Thoracic aorta (tissue), 2 donors: ENCODE measurements at regions not wholly inside any gene's neighbourhood (a gene's known extent, or its start where the extent isn't known, plus 50 kb on each side); places are given as distances from the start of the nearest gene placed in this dataset.

Source experiments
- ATAC-seq: fragments of 150-250 bp; one replicate; pipeline ENCODE4 v1.8.0; 2017; ENCODE audit warnings: low read depth; ENCODE audit not compliant: insufficient number of reproducible peaks, low FRiP score
- DNase-seq: peaks from one replicate; pipeline ENCODE4 v3.0.0-alpha.2; 2020; ENCODE audit warnings: low spot score
- H3K27ac ChIP-seq, 2 donors: fragments of 200-600 bp; sonication (generic); 1 replicate in 1 of 2; 2 replicates in 1 of 2; pipeline ENCODE4 v1.5.1; 2016; ENCODE audit warnings: mild to moderate bottlenecking in 2 of 2, moderate library complexity in 2 of 2
- H3K27me3 ChIP-seq: fragments of 200-600 bp; sonication (generic); replicated peaks from 2 replicates; pipeline ENCODE4 v1.6.0; 2016; ENCODE audit warnings: mild to moderate bottlenecking; ENCODE audit not compliant: insufficient read depth
- H3K36me3 ChIP-seq: fragments of 200-600 bp; sonication (generic); one replicate; pipeline ENCODE4 v1.5.1; 2016
- H3K4me1 ChIP-seq, 2 donors: fragments of 200-600 bp; sonication (generic); 1 replicate in 1 of 2; 2 replicates in 1 of 2; pipeline versions ENCODE4 v1.5.1 to v1.6.0; 2016; ENCODE audit warnings: low read depth in 2 of 2, mild to moderate bottlenecking in 1 of 2; ENCODE audit not compliant: control insufficient read depth in 1 of 2
- H3K4me3 ChIP-seq: fragments of 200-600 bp; sonication (generic); 2 replicates; pipeline ENCODE4 v1.5.1; 2016; ENCODE audit warnings: mild to moderate bottlenecking
- H3K9me3 ChIP-seq: fragments of 200-600 bp; sonication (generic); 2 replicates; pipeline ENCODE4 v1.5.1; 2016
- CTCF ChIP-seq: fragments of 200-600 bp; sonication (generic); IDR thresholded peaks from one replicate; pipeline ENCODE4 v1.5.1; 2019; ENCODE audit warnings: antibody characterized with exemption

DNA sequence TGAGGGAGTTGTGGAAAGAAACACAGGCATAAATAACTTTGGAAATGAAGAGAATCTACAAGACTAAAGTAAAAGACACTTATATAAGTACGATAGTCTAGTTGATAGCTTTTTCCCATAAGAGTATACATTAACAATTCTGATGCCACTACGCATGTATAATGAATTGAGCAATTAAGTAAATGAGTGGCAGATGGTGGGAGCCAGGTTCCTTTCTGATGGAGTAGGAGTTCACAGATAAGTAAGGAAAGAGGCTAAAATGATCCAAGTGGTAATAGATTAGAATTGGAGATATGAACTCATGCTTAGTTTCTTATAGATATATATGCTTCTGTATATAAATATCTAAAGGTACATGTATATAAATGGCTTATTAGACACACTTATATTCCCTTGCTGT lies 368.3 kb downstream of the FAM181B start:
- Histone ChIP-seq H3K4me1 (no peaks in the 10 kb centered on the region), H3K27ac (no peak overlapping the region), H3K4me3 (no peak overlapping the region), H3K27me3 (no peaks in the 10 kb centered on the region), H3K9me3 (no peaks in the 10 kb centered on the region), H3K36me3 (no peaks in the 10 kb centered on the region)
- TF ChIP-seq CTCF = no peak
- DNase-seq (no peak), ATAC-seq (no peak)

- H3K27me3 ChIP-seq = no peaks in the 10 kb centered on the region
- H3K4me3 ChIP-seq = no peak overlapping the region
- H3K36me3 ChIP-seq = no peaks in the 10 kb centered on the region
- TF ChIP-seq CTCF = no peak
- DNase-seq (no peak), ATAC-seq (no peak)
- H3K9me3 ChIP-seq = no peaks in the 10 kb centered on the region
- no peak overlapping the region for H3K27ac ChIP-seq
- no peaks in the 10 kb centered on the region for H3K4me1 ChIP-seq
Observed at GRCh38 chr11:82356316-82356715, 377.3 kb downstream of the FAM181B start.

- Histone ChIP-seq H3K36me3 (no peaks in the 10 kb centered on the region), H3K4me3 (no peak overlapping the region), H3K27ac (no peak overlapping the region), H3K27me3 (no peaks in the 10 kb centered on the region), H3K9me3 (no peaks in the 10 kb centered on the region), H3K4me1 (no peaks in the 10 kb centered on the region)
- no peak for DNase-seq
- no peak for ATAC-seq
- TF ChIP-seq CTCF = no peak
Observed at GRCh38 chr11:82355313-82355823, 378.3 kb downstream of the FAM181B start.

DNA sequence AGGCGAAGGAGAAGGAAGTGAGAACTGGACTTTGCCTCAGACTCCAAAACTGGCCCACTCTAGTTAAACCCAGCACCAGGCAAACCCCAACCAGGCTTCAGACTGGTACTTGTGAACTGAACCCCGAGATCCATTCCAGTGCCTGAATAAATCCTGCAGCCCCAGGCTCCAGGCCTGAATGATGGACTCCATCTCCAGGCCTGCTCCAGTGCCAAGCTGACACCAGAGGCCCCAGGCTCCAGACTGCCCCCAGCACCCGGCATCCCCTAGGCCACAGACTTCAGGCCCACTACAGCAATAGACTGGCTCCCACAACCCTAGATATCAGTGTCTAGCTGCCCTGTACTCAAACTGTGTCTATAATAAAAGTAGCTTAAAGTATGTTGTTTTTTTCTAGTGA lies 406.8 kb downstream of the FAM181B start:
- ATAC-seq = no peak
- no peak for TF ChIP-seq CTCF
- Histone ChIP-seq H3K36me3 (no peaks in the 10 kb centered on the region), H3K4me3 (no peak overlapping the region), H3K9me3 (no peaks in the 10 kb centered on the region), H3K4me1 (no peaks in the 10 kb centered on the region), H3K27me3 (no peaks in the 10 kb centered on the region), H3K27ac (no peak overlapping the region)
- no peak for DNase-seq

- no peaks in the 10 kb centered on the region for H3K9me3 ChIP-seq
- H3K4me3 ChIP-seq = no peak overlapping the region
- H3K27me3 ChIP-seq = no peaks in the 10 kb centered on the region
- no peak for DNase-seq
- no peaks in the 10 kb centered on the region for H3K4me1 ChIP-seq
- no peak for TF ChIP-seq CTCF
- H3K27ac ChIP-seq = no peak overlapping the region
- ATAC-seq = no peak
- H3K36me3 ChIP-seq = no peaks in the 10 kb centered on the region
Observed at GRCh38 chr11:82321206-82321605, 412.5 kb downstream of the FAM181B start.
